Body of pancreas (tissue), 4 donors: ENCODE measurements at regions not wholly inside any gene's neighbourhood (a gene's known extent, or its start where the extent isn't known, plus 50 kb on each side); places are given as distances from the start of the nearest gene placed in this dataset.

Source experiments
- POLR2A ChIP-seq, 3 donors: fragments of 450-650 bp; IDR thresholded peaks; one replicate each; pipeline ENCODE4 v1.6.1; 2016; ENCODE audit warnings: antibody characterized with exemption in 3 of 3, mild to moderate bottlenecking in 2 of 3
- TF ChIP-seq, protein P1 (sequence below), 7 experiments: fragments of 450-650 bp in 4 of 7; fragments of 200-600 bp in 3 of 7; sonication (generic) in 3 of 7; IDR thresholded peaks; one replicate each; pipeline ENCODE4 v1.5.1; 2016 to 2019; ENCODE audit warnings: antibody characterized with exemption in 7 of 7

DNA sequence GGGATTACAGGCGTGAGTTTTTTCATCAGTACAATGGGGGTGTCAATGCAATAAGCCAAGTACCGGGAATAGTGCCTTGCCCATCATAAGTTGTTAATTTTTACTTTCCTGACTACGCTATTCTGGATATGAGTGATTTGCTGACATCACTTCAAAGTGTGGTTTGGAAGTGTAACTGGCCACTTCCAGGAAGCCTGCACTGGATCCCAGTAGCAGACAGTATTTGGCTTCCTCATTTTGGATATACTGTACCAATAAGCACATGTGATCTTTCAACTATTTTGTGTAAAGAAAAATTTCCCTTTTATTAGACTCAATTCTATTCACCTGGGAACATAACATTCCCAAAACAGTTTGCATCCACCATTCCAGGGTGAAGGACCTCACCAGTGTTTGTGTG, 417.7 kb upstream of the KLF4 start:
- no peak for TF ChIP-seq POLR2A (IDR thresholded peaks at IDR 0.05)
- TF ChIP-seq, protein P1, sequence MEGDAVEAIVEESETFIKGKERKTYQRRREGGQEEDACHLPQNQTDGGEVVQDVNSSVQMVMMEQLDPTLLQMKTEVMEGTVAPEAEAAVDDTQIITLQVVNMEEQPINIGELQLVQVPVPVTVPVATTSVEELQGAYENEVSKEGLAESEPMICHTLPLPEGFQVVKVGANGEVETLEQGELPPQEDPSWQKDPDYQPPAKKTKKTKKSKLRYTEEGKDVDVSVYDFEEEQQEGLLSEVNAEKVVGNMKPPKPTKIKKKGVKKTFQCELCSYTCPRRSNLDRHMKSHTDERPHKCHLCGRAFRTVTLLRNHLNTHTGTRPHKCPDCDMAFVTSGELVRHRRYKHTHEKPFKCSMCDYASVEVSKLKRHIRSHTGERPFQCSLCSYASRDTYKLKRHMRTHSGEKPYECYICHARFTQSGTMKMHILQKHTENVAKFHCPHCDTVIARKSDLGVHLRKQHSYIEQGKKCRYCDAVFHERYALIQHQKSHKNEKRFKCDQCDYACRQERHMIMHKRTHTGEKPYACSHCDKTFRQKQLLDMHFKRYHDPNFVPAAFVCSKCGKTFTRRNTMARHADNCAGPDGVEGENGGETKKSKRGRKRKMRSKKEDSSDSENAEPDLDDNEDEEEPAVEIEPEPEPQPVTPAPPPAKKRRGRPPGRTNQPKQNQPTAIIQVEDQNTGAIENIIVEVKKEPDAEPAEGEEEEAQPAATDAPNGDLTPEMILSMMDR (IDR thresholded peaks at IDR 0.05) = no peak
